ENCODE measurements at regions not wholly inside any gene's neighbourhood (a gene's known extent, or its start where the extent isn't known, plus 50 kb on each side); places are given as distances from the start of the nearest gene placed in this dataset.
"Not testable (repeated sequence)": the region's sequence is repeated elsewhere in the genome, so short reads cannot be mapped to it uniquely, and the experiment has no call there.

DNA sequence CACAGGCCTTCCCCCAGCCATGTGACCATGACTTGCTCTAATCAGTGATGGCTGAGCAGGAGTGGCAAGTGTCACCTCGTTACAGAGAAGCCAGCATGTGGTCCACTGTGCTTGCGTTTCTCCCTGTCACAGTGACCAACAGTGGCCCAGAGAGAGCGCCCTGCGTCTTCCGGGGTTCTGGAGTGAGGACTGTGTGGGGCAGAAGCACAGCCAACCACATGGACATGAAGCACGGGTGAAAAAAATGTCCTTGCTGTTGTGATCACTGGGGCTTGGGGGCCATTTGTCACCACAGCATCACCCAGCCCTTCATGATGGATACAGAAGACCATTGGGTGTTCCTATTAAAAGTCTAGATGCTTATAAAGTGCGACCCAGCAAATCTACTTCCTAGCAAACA lies 174.6 kb upstream of the C14orf180 start:
- DNase-seq, result no peak

GRCh38 chr14:104405360-104406226 lies 174.0 kb upstream of the C14orf180 start:
- no peak for DNase-seq

DNA sequence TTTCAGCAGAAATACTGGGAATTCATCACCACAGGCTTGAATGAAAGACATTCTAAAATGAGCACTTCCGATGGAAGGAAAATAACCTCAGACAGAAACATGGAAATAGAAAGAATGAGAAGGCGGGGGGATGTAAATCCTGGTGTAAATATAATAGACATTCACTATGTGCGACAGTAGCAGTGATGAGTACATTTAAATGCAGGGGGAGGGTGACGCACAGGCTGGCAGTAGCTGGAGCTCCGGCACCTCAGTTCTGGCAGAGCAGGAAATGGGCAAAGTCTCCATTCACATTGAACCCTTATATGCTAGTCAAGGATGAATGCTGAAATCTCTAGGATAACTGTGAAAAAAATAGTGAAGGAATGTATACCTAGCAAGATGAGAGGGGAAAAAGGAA lies 172.7 kb upstream of the C14orf180 start:
- DNase-seq, result no peak

DNA sequence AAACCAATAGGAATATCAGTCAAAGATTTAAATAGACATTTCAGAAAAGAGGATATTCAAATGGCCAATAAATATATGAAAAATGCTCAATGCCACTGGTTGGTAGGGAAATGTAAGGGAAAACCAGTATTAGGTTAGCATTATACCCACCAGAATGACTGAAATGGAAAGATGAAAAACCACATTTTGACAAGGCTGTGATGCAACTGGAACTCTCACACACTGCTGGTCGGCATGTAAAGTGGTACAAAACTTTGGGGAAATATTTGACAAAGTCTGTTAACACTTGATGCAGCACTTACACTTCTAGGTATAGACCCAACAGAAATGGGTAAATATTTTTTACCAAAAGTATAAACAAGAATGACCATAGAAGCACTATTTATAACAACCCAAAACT lies 163.2 kb upstream of the C14orf180 start:
- no peak for DNase-seq

- no peak for DNase-seq
Observed at GRCh38 chr14:104419865-104420505, 159.6 kb upstream of the C14orf180 start.

- not testable (repeated sequence) for DNase-seq
Observed at GRCh38 chr14:104420523-104420922, 159.0 kb upstream of the C14orf180 start.

DNA sequence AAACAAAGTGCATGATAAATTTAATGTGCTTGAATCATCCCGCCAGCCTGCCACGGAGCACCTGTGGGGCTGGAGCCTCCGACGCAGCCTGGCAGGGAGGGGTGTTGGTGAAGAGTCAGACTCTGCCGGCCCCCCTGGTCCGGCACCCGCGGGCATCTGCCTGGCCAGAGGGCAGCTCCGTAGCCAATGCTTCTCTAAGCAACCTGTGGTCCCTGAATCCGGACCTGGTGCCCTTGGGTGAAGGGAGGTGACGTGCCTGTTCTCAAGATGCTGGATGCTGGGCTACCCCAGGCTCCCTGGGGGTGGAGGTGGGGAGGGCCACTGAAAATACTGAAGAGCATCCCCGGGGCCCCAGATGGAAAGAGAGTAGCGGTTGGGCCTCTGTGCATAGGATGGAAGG lies 158.6 kb upstream of the C14orf180 start:
- DNase-seq, result no peak

DNA sequence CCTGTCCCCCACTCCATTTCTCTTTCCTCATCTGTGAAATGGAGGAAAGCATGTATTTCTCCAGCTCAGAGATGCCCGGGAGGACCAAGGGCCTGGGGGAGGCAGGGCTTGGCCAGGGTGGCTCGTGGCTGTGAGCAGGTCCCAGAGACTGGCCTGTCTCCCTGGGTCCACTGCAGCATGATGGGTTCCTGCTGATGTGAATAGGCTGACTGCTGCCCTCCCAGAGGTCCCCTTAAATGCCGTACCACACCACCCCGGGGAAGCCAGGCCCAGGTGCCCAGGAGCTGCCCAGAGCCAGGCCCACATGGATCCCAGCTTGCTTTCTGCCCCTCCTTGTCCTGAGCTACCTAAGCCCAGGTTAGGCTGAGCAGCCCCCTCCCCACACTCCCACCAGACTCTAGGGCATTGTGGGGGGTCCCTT lies 158.2 kb upstream of the C14orf180 start:
- no peak for DNase-seq

DNA sequence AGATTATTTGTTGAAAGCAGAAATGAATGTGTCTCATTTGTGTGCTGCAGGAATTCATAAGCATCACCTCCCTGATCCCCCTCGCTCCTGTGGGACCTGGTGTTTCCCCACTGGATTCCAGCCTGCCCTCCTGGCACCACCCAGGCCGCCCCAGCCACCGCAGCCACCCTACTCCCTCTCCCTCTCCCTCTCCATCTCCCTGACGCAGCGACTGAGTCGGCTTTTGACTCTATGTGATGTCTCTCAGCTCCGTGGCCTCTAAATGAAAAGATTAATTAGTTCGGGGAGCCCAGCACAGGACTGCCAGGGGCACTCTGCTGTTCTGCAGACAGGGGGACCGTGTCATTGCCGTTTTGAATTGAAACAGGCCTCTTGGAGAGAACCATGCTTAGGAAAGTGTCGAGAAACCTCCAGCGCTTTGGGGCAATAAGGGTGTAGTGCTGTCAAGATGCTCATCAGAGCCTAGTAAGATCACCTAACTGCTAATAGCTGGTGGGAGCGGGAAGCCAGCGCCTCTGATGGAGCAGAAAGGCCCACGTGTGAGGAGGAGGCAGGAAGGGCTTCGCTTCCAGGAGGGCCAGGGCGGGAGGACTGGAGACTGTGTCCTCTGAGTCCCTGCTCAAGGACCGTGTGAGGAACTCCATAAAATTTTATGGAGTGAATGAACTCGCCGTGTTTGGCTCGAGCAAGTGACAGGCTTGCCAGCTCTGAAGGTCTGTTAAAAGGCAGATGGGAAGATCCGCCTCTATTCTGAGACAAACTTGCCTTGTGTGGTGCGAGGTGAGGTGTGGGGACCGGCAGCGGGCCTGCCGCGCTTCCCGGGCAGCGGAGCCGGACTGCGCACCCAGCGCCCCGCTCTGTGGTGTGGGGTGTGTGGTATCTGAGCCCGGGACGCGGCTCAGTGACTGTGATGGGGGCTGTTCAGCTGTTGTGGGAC lies 157.4 kb upstream of the C14orf180 start:
- no peak for DNase-seq

DNA sequence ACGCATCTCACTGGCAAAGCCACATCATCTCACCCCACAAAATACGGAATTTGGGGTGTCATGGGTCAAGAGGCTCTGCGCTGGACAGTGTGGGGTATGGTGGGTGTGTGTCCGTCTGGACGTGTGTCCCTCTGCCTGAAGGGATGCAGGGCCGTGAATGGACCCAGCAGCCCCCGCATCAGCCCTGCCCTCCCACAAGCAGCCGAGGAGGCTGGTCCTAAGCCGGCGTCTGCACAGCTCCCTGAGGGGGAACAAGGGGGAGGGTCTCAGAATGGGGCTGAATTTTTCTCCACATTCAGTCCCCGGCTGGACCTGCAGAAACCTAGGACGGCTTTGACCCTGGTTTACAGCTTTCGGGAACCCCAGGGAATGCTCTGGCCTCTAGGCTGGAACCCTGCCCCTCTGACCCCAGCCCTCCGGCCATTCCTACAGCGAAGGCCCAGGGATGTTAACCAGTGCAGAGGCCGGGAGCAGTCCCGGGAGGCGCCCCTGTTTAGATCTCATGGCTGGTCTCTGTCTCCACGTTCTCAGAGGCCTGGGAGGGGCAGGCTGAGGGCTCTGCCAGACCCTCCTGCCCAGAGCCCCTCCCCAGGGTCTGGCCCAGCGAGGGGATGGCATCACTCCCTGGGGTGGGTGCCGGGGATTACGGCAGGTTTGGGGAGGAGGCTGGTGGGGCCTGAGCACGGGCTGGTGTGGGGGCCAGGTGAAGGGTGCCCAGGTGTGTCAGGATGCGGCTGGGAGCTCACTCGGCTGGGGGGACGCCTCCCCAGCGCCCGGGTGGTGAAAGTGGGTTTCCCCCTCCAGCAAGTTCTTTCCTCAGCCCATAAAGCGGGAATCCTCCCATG lies 156.5 kb upstream of the C14orf180 start:
- no peak for DNase-seq

DNA sequence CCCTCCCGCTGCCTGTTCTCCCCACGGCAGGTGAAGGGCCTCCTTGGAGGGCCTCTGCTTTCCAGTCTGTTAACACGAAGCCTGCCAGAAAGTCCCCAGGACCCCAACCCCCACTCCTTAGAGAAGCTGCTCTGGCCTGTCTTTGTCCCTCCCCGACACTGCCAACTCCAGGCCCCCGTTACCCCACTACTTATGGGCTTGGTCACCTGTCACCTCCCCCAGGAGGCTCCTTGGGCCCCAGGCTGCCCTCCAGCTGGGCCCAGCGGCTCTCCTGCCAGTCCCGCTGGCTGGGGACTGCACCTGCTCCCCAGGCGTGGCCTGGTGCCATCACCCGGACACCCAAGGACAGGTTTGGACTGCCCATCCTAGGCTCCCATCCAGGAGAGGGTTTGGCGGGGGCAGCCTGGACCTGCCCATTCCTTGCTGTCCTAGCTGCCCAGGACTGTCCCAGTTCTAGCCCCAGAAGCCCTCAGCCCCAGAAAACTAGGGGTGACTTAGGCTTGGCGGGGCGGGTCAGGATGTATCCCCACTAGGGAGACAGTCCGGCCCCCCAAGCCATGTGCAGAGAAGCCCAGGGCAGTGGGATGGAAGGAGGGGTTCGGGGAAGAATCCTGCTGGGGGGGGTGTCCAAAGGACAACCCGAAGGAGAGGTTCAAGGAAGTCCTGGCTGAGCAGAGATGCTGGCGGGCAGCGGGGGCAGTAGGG lies 155.7 kb upstream of the C14orf180 start:
- no peak for DNase-seq

GRCh38 chr14:104424406-104425072 lies 155.0 kb upstream of the C14orf180 start:
- no peak for DNase-seq

GRCh38 chr14:104425171-104425681 lies 154.3 kb upstream of the C14orf180 start:
- DNase-seq, result no peak

DNA sequence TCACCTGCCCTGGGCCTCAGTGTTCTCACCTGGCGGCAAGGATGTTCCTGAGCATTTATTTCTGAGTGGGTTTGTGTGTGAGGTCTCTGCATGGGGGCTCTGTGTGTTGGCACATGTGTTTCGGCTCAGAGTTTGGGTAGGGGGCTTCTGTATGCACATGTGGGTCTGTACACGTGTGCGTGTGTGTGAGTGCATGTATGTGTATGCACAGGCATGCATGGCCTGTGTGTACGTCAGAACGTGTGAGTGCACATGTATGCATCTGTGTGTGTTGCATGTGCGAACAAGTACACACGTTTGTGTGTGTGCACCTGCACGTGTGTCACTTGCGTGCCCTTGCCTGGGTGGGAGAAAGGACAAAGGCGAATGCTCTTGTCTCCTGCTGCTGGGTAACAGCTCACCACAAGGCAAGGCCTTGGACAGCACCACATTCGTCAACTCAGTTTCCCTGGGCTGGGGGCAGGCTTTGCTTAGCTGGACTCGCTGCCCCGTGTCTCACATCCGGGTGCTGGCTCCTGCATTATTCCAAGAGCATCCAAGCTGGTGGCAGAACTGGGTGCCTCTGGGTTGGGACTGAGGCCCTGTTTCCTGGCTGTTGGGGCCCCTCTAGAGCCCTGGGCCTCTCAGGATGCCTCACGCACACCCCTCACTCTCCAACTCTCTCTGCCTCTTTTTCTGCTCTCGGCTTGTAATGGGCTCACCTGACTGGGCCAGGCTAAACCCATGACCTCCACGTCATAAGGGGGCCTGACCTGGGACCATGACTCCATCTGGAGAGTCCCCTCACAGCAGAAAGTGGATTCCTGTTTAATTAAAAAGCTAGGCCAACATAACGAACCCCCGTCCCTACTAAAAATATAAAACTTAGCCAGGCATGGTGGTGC lies 153.6 kb upstream of the C14orf180 start:
- no peak for DNase-seq

- no peak for DNase-seq
Observed at GRCh38 chr14:104427131-104427851, 152.3 kb upstream of the C14orf180 start.

- no peak for DNase-seq
Observed at GRCh38 chr14:104428333-104428851, 151.2 kb upstream of the C14orf180 start.

- DNase-seq, result no peak
Observed at GRCh38 chr14:104428860-104429259, 150.7 kb upstream of the C14orf180 start.

DNA sequence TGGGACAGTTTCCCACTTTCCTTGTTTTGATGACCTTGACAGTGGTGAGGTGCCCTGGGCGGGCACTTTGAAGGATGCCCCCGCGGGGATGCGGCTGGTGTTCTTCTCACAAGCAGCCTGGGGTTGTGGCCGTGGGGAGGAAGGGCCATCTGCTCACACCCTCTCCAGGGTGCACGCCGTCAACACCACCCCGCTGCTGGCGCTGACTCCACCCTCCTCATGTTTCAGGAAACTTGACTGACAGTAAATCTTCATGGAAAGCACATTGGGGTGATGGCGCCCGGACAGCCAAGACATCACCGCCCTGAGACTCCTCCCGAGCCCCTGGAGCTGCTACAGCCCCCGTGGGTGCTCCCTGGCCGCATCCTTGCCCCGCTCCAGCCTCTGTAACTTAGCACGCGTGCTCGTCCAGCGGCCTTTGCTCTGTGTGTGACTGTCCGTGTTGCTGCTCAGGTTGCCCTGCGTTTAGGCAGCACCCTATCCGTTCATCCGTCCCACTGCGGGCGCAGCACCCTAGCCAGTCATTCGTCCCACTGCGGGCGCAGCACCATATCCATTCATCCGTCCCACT lies 150.2 kb upstream of the C14orf180 start:
- no peak for DNase-seq

Data from activated CD4-positive, alpha-beta T cell treated with anti-CD3 and anti-CD28 coated beads for 48 hours (primary cell).